Lower leg skin (tissue), 4 donors: ENCODE measurements at regions not wholly inside any gene's neighbourhood (a gene's known extent, or its start where the extent isn't known, plus 50 kb on each side); places are given as distances from the start of the nearest gene placed in this dataset.
A peak's percentile ranks its signal among the peaks of the same experiment; 100 is the strongest.

ENCODE experiments used
- DNase-seq, 2 donors: peaks; one replicate each; pipeline ENCODE4 v3.0.0-alpha.2; 2019; ENCODE audit warnings: low spot score in 2 of 2
- H3K4me3 ChIP-seq: fragments of 200-600 bp; sonication (generic); 2 replicates; pipeline ENCODE4 v1.5.1; 2017; ENCODE audit warnings: mild to moderate bottlenecking, low read depth; ENCODE audit not compliant: poor library complexity, severe bottlenecking
- CTCF ChIP-seq, 3 donors: fragments of 450-650 bp; IDR thresholded peaks; one replicate each; pipeline ENCODE4 v1.5.1; 2016; ENCODE audit warnings: antibody characterized with exemption in 3 of 3, mild to moderate bottlenecking in 3 of 3, moderate library complexity in 2 of 3
- POLR2A ChIP-seq, 2 donors: fragments of 450-650 bp; IDR thresholded peaks; one replicate each; pipeline ENCODE4 v1.6.1; 2016 to 2017; ENCODE audit warnings: antibody characterized with exemption in 2 of 2, mild to moderate bottlenecking in 1 of 2, moderate library complexity in 1 of 2
- WGBS, 2 donors: methylation state at CpG; one replicate each; pipeline ENCODE4 v1.1.5; 2018; 5-methylcytosine and 5-hydroxymethylcytosine counted together
- intact Hi-C: fragments of 100-400 bp; cut with DNase I; formaldehyde crosslinking; loops from one replicate; pipeline ENCODE4 v1.15.0; 2023; ENCODE audit warnings: low total_unique reads

GRCh38 chr10:91344117-91344856 is 65.9 kb upstream of the HECTD2 start:
- DNase-seq = no peak
- intact Hi-C loops = no loop called here
- TF ChIP-seq POLR2A (IDR thresholded peaks at IDR 0.05) = no peak
- TF ChIP-seq CTCF (IDR thresholded peaks at IDR 0.05) = no peak
- 87 to 89% methylated on average over 11 of the region's 11 CpGs for WGBS, 2 donors
- H3K4me3 ChIP-seq = no peak overlapping the region

GRCh38 chr10:91345716-91346115 is 64.4 kb upstream of the HECTD2 start:
- 80 to 81% methylated on average over 2 of the region's 2 CpGs for WGBS, 2 donors
- intact Hi-C loops = no loop called here
- no peak overlapping the region for H3K4me3 ChIP-seq
- DNase-seq = no peak
- TF ChIP-seq POLR2A (IDR thresholded peaks at IDR 0.05) (no peak), CTCF (IDR thresholded peaks at IDR 0.05) (no peak)

- DNase-seq = no peak
- TF ChIP-seq POLR2A (IDR thresholded peaks at IDR 0.05) (no peak), CTCF (IDR thresholded peaks at IDR 0.05) (no peak)
- H3K4me3 ChIP-seq = no peak overlapping the region
- intact Hi-C loops = no loop called here
- WGBS, 2 donors = 86 to 96% methylated on average over 1 of the region's 1 CpG
Observed at GRCh38 chr10:91347529-91347928, 62.6 kb upstream of the HECTD2 start.

GRCh38 chr10:91349381-91349780 is 60.8 kb upstream of the HECTD2 start:
- peak in 1 of 2 donors; percentile 51 for DNase-seq

GRCh38 chr10:91350651-91351081 is 59.5 kb upstream of the HECTD2 start:
- WGBS, 2 donors = 14 to 33% methylated on average over 2 of the region's 2 CpGs
- no peak for DNase-seq
- TF ChIP-seq POLR2A (IDR thresholded peaks at IDR 0.05) (no peak), CTCF (IDR thresholded peaks at IDR 0.05) (no peak)
- intact Hi-C loops = no loop called here
- no peak overlapping the region for H3K4me3 ChIP-seq

More at GRCh38 chr10:91349381-91349780, 60.8 kb upstream of the HECTD2 start:
- intact Hi-C loops = no loop called here
- H3K4me3 ChIP-seq = no peak overlapping the region
- TF ChIP-seq POLR2A (IDR thresholded peaks at IDR 0.05) (no peak), CTCF (IDR thresholded peaks at IDR 0.05) (no peak)

GRCh38 chr10:91352760-91353159 is 57.4 kb upstream of the HECTD2 start:
- intact Hi-C loops = no loop called here
- DNase-seq = no peak
- no peak overlapping the region for H3K4me3 ChIP-seq
- TF ChIP-seq CTCF (IDR thresholded peaks at IDR 0.05) (no peak), POLR2A (IDR thresholded peaks at IDR 0.05) (no peak)
- WGBS, 2 donors = 76 to 84% methylated on average over 1 of the region's 1 CpG
